GM12872 (cell line): ENCODE measurements at regions not wholly inside any gene's neighbourhood (a gene's known extent, or its start where the extent isn't known, plus 50 kb on each side); places are given as distances from the start of the nearest gene placed in this dataset.

Experiments
- CTCF ChIP-seq: IDR thresholded peaks from 3 replicates; pipeline ENCODE4 v1.5.1; 2011; ENCODE audit warnings: low read depth, mild to moderate bottlenecking, low read length, moderate library complexity; ENCODE audit not compliant: insufficient read depth

GRCh38 chr5:68708156-68708841 lies 385.5 kb upstream of the SLC30A5 start:
- no peak for TF ChIP-seq CTCF

GRCh38 chr5:68708842-68709170 lies 385.0 kb upstream of the SLC30A5 start:
- TF ChIP-seq CTCF: no peak

- no peak for TF ChIP-seq CTCF
These were observed 384.6 kb upstream of the SLC30A5 start for GRCh38 chr5:68709239-68709638.

GRCh38 chr5:68710514-68710913 lies 383.3 kb upstream of the SLC30A5 start:
- no peak for TF ChIP-seq CTCF

- TF ChIP-seq CTCF: no peak
These were observed 382.3 kb upstream of the SLC30A5 start for GRCh38 chr5:68711293-68712200.

- TF ChIP-seq CTCF: no peak
These were observed 379.0 kb upstream of the SLC30A5 start for GRCh38 chr5:68714810-68715209.

- TF ChIP-seq CTCF: no peak
These were observed 372.8 kb upstream of the SLC30A5 start for GRCh38 chr5:68720884-68721610.
